GM12892 (cell line): ENCODE measurements at regions not wholly inside any gene's neighbourhood (a gene's known extent, or its start where the extent isn't known, plus 50 kb on each side); places are given as distances from the start of the nearest gene placed in this dataset.

ENCODE experiments used
- POLR2A ChIP-seq: IDR thresholded peaks from 2 replicates; pipeline ENCODE4 v1.6.1; 2011; ENCODE audit warnings: low read depth, low read length, control low read depth
- POLR2AphosphoS5 ChIP-seq: IDR thresholded peaks from 2 replicates; pipeline ENCODE4 v1.6.1; 2011; ENCODE audit warnings: low read depth, low read length, control low read depth
- TAF1 ChIP-seq: IDR thresholded peaks from 2 replicates; pipeline ENCODE4 v1.6.1; 2011; ENCODE audit warnings: low read depth, mild to moderate bottlenecking, control low read depth, low read length, borderline replicate concordance

GRCh38 chr4:56227301-56227835 is 159.9 kb downstream of the AASDH start:
- TF ChIP-seq TAF1 = no peak
- TF ChIP-seq POLR2AphosphoS5 = no peak
- TF ChIP-seq POLR2A = no peak
